GM18873 (cell line): ENCODE measurements at regions not wholly inside any gene's neighbourhood (a gene's known extent, or its start where the extent isn't known, plus 50 kb on each side); places are given as distances from the start of the nearest gene placed in this dataset.

Experiments used
- ATAC-seq: cut with Tn5 transposase; IDR thresholded peaks from one replicate; pipeline ENCODE4 v1.9.1; 2021; ENCODE audit warnings: mild to moderate bottlenecking, moderate library complexity, moderate number of reproducible peaks; ENCODE audit not compliant: unreplicated experiment, low FRiP score

GRCh38 chr18:54023471-54023870 is 201.0 kb downstream of the MBD2 start:
- no peak for ATAC-seq

- no peak for ATAC-seq
Observed at GRCh38 chr18:54020966-54021365, 203.5 kb downstream of the MBD2 start.

GRCh38 chr18:54020156-54020745 is 204.2 kb downstream of the MBD2 start:
- no peak for ATAC-seq

GRCh38 chr18:54019641-54020040 is 204.8 kb downstream of the MBD2 start:
- no peak for ATAC-seq

GRCh38 chr18:54013452-54013851 is 211.0 kb downstream of the MBD2 start:
- ATAC-seq: no peak

- ATAC-seq: no peak
Observed at GRCh38 chr18:54004828-54005227, 219.6 kb downstream of the MBD2 start.

- ATAC-seq: no peak
Observed at GRCh38 chr18:54003195-54003594, 221.3 kb downstream of the MBD2 start.

- ATAC-seq: no peak
Observed at GRCh38 chr18:53997064-53997463, 227.4 kb downstream of the MBD2 start.

- ATAC-seq: no peak
Observed at GRCh38 chr18:53994016-53994415, 230.5 kb downstream of the MBD2 start.

- ATAC-seq: no peak
Observed at GRCh38 chr18:53991805-53992204, 232.7 kb downstream of the MBD2 start.

- ATAC-seq: no peak
Observed at GRCh38 chr18:53991202-53991601, 233.3 kb downstream of the MBD2 start.

GRCh38 chr18:53990485-53990884 is 234.0 kb downstream of the MBD2 start:
- ATAC-seq: no peak

- ATAC-seq: no peak
Observed at GRCh38 chr18:53984021-53984420, 240.4 kb downstream of the MBD2 start.

- ATAC-seq: no peak
Observed at GRCh38 chr18:53971331-53971730, 253.1 kb downstream of the MBD2 start.

GRCh38 chr18:53952700-53953099 is 271.8 kb downstream of the MBD2 start:
- ATAC-seq: peak; percentile 59

- ATAC-seq: no peak
Observed at GRCh38 chr18:53950545-53950944, 273.9 kb downstream of the MBD2 start.

- ATAC-seq: no peak
Observed at GRCh38 chr18:53948991-53949390, 275.5 kb downstream of the MBD2 start.

- no peak for ATAC-seq
Observed at GRCh38 chr18:53947092-53947640, 277.3 kb downstream of the MBD2 start.

- ATAC-seq: no peak
Observed at GRCh38 chr18:53946594-53946993, 277.9 kb downstream of the MBD2 start.

GRCh38 chr18:53944721-53945120 is 279.7 kb downstream of the MBD2 start:
- ATAC-seq: no peak

- ATAC-seq: no peak
Observed at GRCh38 chr18:53943326-53943860, 281.1 kb downstream of the MBD2 start.

- ATAC-seq: no peak
Observed at GRCh38 chr18:53941601-53942338, 282.7 kb downstream of the MBD2 start.
